OCI-LY7 (cell line): ENCODE measurements at regions not wholly inside any gene's neighbourhood (a gene's known extent, or its start where the extent isn't known, plus 50 kb on each side); places are given as distances from the start of the nearest gene placed in this dataset.

Experiments used
- BruUV-seq: library from RNA; stranded (reverse); fragments of 400-500 nt; replicated peaks from 2 replicates; lab custom pipeline; 2021; lab: Mats Ljungman, UMichigan
- CTCF ChIA-PET: fragments of 300-600 bp; sonication (Branson Sonifier 250); formaldehyde crosslinking; loops from one replicate; lab custom pipeline; 2022; ENCODE audit warnings: antibody characterized with exemption; ENCODE audit not compliant: unreplicated experiment; lab: Charles Lee
- POLR2A ChIA-PET: fragments of 300-600 bp; sonication (Branson Sonifier 250); formaldehyde crosslinking; loops from one replicate; lab custom pipeline; 2022; ENCODE audit warnings: antibody characterized with exemption; lab: Charles Lee
- DNase-seq: peaks from one replicate; pipeline ENCODE4 v3.0.0-alpha.2; 2015; ENCODE audit warnings: low spot score
- H2AFZ ChIP-seq: fragments of 200-600 bp; sonication (generic), shearing (Covaris generic); 2 replicates; pipeline ENCODE4 v1.6.1; 2014; ENCODE audit warnings: mild to moderate bottlenecking, antibody characterized with exemption, low read length, moderate library complexity
- H3K27ac ChIP-seq: fragments of 200-600 bp; sonication (generic); 2 replicates; pipeline ENCODE4 v1.5.1; 2014; ENCODE audit warnings: mixed run types, low read depth, mild to moderate bottlenecking, moderate library complexity, low read length, inconsistent platforms; ENCODE audit not compliant: poor library complexity, severe bottlenecking
- H3K36me3 ChIP-seq: fragments of 200-600 bp; sonication (generic); 2 replicates; pipeline ENCODE4 v1.6.1; 2014; ENCODE audit warnings: mild to moderate bottlenecking, antibody characterized with exemption, low read length, moderate library complexity, mixed read lengths; ENCODE audit not compliant: insufficient read depth
- H3K4me1 ChIP-seq: fragments of 200-600 bp; sonication (generic); 2 replicates; pipeline ENCODE4 v1.5.1; 2014; ENCODE audit warnings: mild to moderate bottlenecking, low read length; ENCODE audit not compliant: insufficient read depth, poor library complexity, severe bottlenecking
- H3K4me2 ChIP-seq: fragments of 200-600 bp; sonication (generic); 2 replicates; pipeline ENCODE4 v1.6.1; 2014; ENCODE audit warnings: mild to moderate bottlenecking, low read length
- H3K4me3 ChIP-seq: fragments of 200-600 bp; sonication (generic); 2 replicates; pipeline ENCODE4 v1.5.1; 2014; ENCODE audit warnings: mild to moderate bottlenecking, low read depth, low read length; ENCODE audit not compliant: poor library complexity, severe bottlenecking
- H3K79me2 ChIP-seq: fragments of 200-600 bp; sonication (generic); 2 replicates; pipeline ENCODE4 v1.6.1; 2016; ENCODE audit warnings: low read depth, mild to moderate bottlenecking, low read length, moderate library complexity, mixed read lengths; ENCODE audit not compliant: insufficient read depth
- H3K9me2 ChIP-seq: fragments of 200-600 bp; sonication (generic); 2 replicates; pipeline ENCODE4 v1.6.1; 2016; ENCODE audit warnings: mild to moderate bottlenecking, low read length, mixed read lengths; ENCODE audit not compliant: insufficient read depth
- H3K9me3 ChIP-seq: fragments of 200-600 bp; sonication (generic); 2 replicates; pipeline ENCODE4 v1.6.1; 2014; ENCODE audit warnings: mild to moderate bottlenecking, mixed run types, low read length, mixed read lengths
- H4K20me1 ChIP-seq: fragments of 200-600 bp; sonication (generic); 2 replicates; pipeline ENCODE4 v1.6.1; 2014; ENCODE audit warnings: mild to moderate bottlenecking, antibody characterized with exemption, low read length, moderate library complexity, mixed read lengths; ENCODE audit not compliant: insufficient read depth
- CTCF ChIP-seq: fragments of 200-600 bp; sonication (generic); conservative IDR thresholded peaks from 2 replicates; pipeline ENCODE4 v1.5.1; 2014; ENCODE audit warnings: mild to moderate bottlenecking, antibody characterized with exemption, low read length, moderate library complexity, mixed read lengths
- EZH2phosphoT487 ChIP-seq: fragments of 200-600 bp; sonication (generic); IDR thresholded peaks from 2 replicates; pipeline ENCODE4 v1.6.1; 2018; ENCODE audit warnings: low read depth, borderline replicate concordance, mild to moderate bottlenecking, mixed run types, antibody characterized with exemption, low read length, moderate library complexity, mixed read lengths
- intact Hi-C: fragments of 100-400 bp; cut with micrococcal nuclease; formaldehyde crosslinking; loops from one replicate; pipeline ENCODE4 v1.10.0; 2022; ENCODE audit not compliant: unreplicated experiment

GRCh38 chr2:118250001-118250400 is 161.7 kb downstream of the INSIG2 start:
- Histone ChIP-seq H2AFZ (no peak overlapping the region), H3K36me3 (no peaks in the 10 kb centered on the region), H3K4me1 (no peaks in the 10 kb centered on the region), H3K9me3 (no peaks in the 10 kb centered on the region), H3K4me3 (no peak overlapping the region), H4K20me1 (no peaks in the 10 kb centered on the region), H3K27ac (no peak overlapping the region), H3K4me2 (no peak overlapping the region), H3K79me2 (no peaks in the 10 kb centered on the region), H3K9me2 (no peaks in the 10 kb centered on the region)
- POLR2A ChIA-PET, result no interaction called here
- TF ChIP-seq CTCF (no peak), EZH2phosphoT487 (no peak)
- CTCF ChIA-PET, result no interaction called here
- DNase-seq, result no peak
- intact Hi-C loops, result no loop called here
- BruUV-seq, result no TSS peak

- Histone ChIP-seq H3K27ac (no peak overlapping the region), H3K4me3 (no peak overlapping the region), H3K4me1 (no peaks in the 10 kb centered on the region), H4K20me1 (no peaks in the 10 kb centered on the region), H2AFZ (no peak overlapping the region), H3K36me3 (no peaks in the 10 kb centered on the region), H3K79me2 (no peaks in the 10 kb centered on the region), H3K9me2 (no peaks in the 10 kb centered on the region), H3K9me3 (no peaks in the 10 kb centered on the region), H3K4me2 (no peak overlapping the region)
- POLR2A ChIA-PET, result interaction anchor here (0.6 kb wide), 1 partner anchor 668 kb away, joined by 3 read pairs; no protein-coding TSS in a partner anchor
- TF ChIP-seq CTCF (no peak), EZH2phosphoT487 (no peak)
- no TSS peak for BruUV-seq
- CTCF ChIA-PET, result no interaction called here
- intact Hi-C loops, result no loop called here
- DNase-seq, result no peak
These were observed 161.3 kb downstream of the INSIG2 start for GRCh38 chr2:118249531-118249930.

- H3K4me1 ChIP-seq, result no peaks in the 10 kb centered on the region
- H3K9me3 ChIP-seq, result no peaks in the 10 kb centered on the region
- TF ChIP-seq CTCF, result no peak
- TF ChIP-seq EZH2phosphoT487, result no peak
- no peaks in the 10 kb centered on the region for H3K79me2 ChIP-seq
- no TSS peak for BruUV-seq
- H2AFZ ChIP-seq, result no peak overlapping the region
- ChIA-PET POLR2A (no interaction called here), CTCF (no interaction called here)
- no peaks in the 10 kb centered on the region for H3K9me2 ChIP-seq
- H3K27ac ChIP-seq, result no peak overlapping the region
- no peaks in the 10 kb centered on the region for H3K36me3 ChIP-seq
- DNase-seq, result no peak
- no peak overlapping the region for H3K4me2 ChIP-seq
- intact Hi-C loops, result no loop called here
- H3K4me3 ChIP-seq, result no peak overlapping the region
- H4K20me1 ChIP-seq, result no peaks in the 10 kb centered on the region
These were observed 158.5 kb downstream of the INSIG2 start for GRCh38 chr2:118246726-118247125.
